ENCODE measurements at regions not wholly inside any gene's neighbourhood (a gene's known extent, or its start where the extent isn't known, plus 50 kb on each side); places are given as distances from the start of the nearest gene placed in this dataset.

- TF ChIP-seq, protein P1, sequence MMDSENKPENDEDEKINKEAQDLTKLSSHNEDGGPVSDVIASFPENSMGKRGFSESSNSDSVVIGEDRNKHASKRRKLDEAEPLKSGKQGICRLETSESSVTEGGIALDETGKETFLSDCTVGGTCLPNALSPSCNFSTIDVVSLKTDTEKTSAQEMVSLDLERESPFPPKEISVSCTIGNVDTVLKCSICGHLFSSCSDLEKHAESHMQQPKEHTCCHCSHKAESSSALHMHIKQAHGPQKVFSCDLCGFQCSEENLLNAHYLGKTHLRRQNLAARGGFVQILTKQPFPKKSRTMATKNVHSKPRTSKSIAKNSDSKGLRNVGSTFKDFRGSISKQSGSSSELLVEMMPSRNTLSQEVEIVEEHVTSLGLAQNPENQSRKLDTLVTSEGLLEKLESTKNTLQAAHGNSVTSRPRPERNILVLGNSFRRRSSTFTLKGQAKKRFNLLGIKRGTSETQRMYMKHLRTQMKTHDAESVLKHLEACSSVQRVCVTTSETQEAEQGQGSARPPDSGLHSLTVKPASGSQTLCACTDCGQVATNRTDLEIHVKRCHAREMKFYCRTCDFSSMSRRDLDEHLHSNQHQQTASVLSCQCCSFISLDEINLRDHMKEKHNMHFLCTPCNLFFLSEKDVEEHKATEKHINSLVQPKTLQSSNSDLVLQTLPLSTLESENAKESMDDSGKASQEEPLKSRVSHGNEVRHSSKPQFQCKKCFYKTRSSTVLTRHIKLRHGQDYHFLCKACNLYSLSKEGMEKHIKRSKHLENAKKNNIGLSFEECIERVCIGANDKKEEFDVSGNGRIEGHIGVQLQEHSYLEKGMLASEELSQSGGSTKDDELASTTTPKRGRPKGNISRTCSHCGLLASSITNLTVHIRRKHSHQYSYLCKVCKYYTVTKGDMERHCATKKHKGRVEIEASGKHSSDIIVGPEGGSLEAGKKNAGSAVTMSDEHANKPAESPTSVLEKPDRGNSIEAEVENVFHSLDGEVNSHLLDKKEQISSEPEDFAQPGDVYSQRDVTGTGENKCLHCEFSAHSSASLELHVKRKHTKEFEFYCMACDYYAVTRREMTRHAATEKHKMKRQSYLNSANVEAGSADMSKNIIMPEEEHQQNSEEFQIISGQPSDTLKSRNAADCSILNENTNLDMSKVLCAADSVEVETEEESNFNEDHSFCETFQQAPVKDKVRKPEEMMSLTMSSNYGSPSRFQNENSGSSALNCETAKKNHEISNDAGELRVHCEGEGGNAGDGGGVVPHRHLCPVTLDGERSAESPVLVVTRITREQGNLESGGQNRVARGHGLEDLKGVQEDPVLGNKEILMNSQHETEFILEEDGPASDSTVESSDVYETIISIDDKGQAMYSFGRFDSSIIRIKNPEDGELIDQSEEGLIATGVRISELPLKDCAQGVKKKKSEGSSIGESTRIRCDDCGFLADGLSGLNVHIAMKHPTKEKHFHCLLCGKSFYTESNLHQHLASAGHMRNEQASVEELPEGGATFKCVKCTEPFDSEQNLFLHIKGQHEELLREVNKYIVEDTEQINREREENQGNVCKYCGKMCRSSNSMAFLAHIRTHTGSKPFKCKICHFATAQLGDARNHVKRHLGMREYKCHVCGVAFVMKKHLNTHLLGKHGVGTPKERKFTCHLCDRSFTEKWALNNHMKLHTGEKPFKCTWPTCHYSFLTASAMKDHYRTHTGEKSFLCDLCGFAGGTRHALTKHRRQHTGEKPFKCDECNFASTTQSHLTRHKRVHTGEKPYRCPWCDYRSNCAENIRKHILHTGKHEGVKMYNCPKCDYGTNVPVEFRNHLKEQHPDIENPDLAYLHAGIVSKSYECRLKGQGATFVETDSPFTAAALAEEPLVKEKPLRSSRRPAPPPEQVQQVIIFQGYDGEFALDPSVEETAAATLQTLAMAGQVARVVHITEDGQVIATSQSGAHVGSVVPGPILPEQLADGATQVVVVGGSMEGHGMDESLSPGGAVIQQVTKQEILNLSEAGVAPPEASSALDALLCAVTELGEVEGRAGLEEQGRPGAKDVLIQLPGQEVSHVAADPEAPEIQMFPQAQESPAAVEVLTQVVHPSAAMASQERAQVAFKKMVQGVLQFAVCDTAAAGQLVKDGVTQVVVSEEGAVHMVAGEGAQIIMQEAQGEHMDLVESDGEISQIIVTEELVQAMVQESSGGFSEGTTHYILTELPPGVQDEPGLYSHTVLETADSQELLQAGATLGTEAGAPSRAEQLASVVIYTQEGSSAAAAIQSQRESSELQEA (CRISPR knock-in tag; IDR thresholded peaks at IDR 0.05; ENCODE audit: not compliant biosample characterization): no peak
- TF ChIP-seq MNT (IDR thresholded peaks at IDR 0.05): no peak
- no peak for TF ChIP-seq ZNF777 (CRISPR knock-in tag; IDR thresholded peaks at IDR 0.05)
- TF ChIP-seq, protein P2, sequence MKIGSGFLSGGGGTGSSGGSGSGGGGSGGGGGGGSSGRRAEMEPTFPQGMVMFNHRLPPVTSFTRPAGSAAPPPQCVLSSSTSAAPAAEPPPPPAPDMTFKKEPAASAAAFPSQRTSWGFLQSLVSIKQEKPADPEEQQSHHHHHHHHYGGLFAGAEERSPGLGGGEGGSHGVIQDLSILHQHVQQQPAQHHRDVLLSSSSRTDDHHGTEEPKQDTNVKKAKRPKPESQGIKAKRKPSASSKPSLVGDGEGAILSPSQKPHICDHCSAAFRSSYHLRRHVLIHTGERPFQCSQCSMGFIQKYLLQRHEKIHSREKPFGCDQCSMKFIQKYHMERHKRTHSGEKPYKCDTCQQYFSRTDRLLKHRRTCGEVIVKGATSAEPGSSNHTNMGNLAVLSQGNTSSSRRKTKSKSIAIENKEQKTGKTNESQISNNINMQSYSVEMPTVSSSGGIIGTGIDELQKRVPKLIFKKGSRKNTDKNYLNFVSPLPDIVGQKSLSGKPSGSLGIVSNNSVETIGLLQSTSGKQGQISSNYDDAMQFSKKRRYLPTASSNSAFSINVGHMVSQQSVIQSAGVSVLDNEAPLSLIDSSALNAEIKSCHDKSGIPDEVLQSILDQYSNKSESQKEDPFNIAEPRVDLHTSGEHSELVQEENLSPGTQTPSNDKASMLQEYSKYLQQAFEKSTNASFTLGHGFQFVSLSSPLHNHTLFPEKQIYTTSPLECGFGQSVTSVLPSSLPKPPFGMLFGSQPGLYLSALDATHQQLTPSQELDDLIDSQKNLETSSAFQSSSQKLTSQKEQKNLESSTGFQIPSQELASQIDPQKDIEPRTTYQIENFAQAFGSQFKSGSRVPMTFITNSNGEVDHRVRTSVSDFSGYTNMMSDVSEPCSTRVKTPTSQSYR (CRISPR knock-in tag; IDR thresholded peaks at IDR 0.05; ENCODE audit: borderline replicate concordance): no peak
- TF ChIP-seq FOXC1 (CRISPR knock-in tag; IDR thresholded peaks at IDR 0.05; ENCODE audit: borderline replicate concordance): 0 out of 2 replicates have a peak, but pooled peaks have one; percentile 3
- TF ChIP-seq, protein P3, sequence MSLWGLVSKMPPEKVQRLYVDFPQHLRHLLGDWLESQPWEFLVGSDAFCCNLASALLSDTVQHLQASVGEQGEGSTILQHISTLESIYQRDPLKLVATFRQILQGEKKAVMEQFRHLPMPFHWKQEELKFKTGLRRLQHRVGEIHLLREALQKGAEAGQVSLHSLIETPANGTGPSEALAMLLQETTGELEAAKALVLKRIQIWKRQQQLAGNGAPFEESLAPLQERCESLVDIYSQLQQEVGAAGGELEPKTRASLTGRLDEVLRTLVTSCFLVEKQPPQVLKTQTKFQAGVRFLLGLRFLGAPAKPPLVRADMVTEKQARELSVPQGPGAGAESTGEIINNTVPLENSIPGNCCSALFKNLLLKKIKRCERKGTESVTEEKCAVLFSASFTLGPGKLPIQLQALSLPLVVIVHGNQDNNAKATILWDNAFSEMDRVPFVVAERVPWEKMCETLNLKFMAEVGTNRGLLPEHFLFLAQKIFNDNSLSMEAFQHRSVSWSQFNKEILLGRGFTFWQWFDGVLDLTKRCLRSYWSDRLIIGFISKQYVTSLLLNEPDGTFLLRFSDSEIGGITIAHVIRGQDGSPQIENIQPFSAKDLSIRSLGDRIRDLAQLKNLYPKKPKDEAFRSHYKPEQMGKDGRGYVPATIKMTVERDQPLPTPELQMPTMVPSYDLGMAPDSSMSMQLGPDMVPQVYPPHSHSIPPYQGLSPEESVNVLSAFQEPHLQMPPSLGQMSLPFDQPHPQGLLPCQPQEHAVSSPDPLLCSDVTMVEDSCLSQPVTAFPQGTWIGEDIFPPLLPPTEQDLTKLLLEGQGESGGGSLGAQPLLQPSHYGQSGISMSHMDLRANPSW (CRISPR knock-in tag; IDR thresholded peaks at IDR 0.05; ENCODE audit: borderline replicate concordance): no peak
- no peak for TF ChIP-seq KAT2B (IDR thresholded peaks at IDR 0.05; ENCODE audit: borderline replicate concordance, low read depth, low read length)
- TF ChIP-seq SETDB1 (CRISPR knock-in tag; IDR thresholded peaks at IDR 0.05; ENCODE audit: borderline replicate concordance): no peak
- TF ChIP-seq, protein P4, sequence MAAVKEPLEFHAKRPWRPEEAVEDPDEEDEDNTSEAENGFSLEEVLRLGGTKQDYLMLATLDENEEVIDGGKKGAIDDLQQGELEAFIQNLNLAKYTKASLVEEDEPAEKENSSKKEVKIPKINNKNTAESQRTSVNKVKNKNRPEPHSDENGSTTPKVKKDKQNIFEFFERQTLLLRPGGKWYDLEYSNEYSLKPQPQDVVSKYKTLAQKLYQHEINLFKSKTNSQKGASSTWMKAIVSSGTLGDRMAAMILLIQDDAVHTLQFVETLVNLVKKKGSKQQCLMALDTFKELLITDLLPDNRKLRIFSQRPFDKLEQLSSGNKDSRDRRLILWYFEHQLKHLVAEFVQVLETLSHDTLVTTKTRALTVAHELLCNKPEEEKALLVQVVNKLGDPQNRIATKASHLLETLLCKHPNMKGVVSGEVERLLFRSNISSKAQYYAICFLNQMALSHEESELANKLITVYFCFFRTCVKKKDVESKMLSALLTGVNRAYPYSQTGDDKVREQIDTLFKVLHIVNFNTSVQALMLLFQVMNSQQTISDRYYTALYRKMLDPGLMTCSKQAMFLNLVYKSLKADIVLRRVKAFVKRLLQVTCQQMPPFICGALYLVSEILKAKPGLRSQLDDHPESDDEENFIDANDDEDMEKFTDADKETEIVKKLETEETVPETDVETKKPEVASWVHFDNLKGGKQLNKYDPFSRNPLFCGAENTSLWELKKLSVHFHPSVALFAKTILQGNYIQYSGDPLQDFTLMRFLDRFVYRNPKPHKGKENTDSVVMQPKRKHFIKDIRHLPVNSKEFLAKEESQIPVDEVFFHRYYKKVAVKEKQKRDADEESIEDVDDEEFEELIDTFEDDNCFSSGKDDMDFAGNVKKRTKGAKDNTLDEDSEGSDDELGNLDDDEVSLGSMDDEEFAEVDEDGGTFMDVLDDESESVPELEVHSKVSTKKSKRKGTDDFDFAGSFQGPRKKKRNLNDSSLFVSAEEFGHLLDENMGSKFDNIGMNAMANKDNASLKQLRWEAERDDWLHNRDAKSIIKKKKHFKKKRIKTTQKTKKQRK (IDR thresholded peaks at IDR 0.05; ENCODE audit: low read length): no peak
Measured at GRCh38 chr17:77288115-77288619, 147.4 kb downstream of the SEC14L1 start (continued).

All from HepG2 (cell line).